IMR-90 (cell line): ENCODE measurements at regions not wholly inside any gene's neighbourhood (a gene's known extent, or its start where the extent isn't known, plus 50 kb on each side); places are given as distances from the start of the nearest gene placed in this dataset.

ENCODE experiments used
- ATAC-seq: fragments of 200-7000 bp; cut with Tn5 transposase; 2 replicates; pipeline ENCODE4 v1.9.1; 2020; ENCODE audit warnings: low read depth, mild to moderate bottlenecking, moderate library complexity
- BruUV-seq: library from RNA; stranded (reverse); fragments of 400-500 nt; replicated peaks from 2 replicates; lab custom pipeline; 2021; lab: Mats Ljungman, UMichigan
- CTCF ChIA-PET: fragments of 300-600 bp; formaldehyde crosslinking; extraction: SDS; loops from one replicate; lab custom pipeline; 2021; ENCODE audit warnings: antibody characterized with exemption; lab: Yijun Ruan, JAX
- POLR2A ChIA-PET: fragments of 300-600 bp; sonication (Branson Sonifier 250); formaldehyde crosslinking; loops from one replicate; lab custom pipeline; 2022; ENCODE audit warnings: antibody characterized with exemption; ENCODE audit not compliant: unreplicated experiment; lab: Charles Lee
- DNase-seq: peaks from one replicate; pipeline ENCODE4 v3.0.0; 2013
- H2AFZ ChIP-seq: replicated peaks from 2 replicates; pipeline ENCODE3; 2013; ENCODE audit warnings: low read length, mild to moderate bottlenecking; ENCODE audit not compliant: poor library complexity
- H2AK5ac ChIP-seq: 2 replicates; pipeline ENCODE4 v1.6.1; 2013; ENCODE audit warnings: low read depth, low read length, inconsistent platforms
- H2AK9ac ChIP-seq: replicated peaks from 2 replicates; pipeline ENCODE3; 2013; ENCODE audit warnings: mild to moderate bottlenecking, low read depth, low read length, moderate library complexity; ENCODE audit not compliant: poor library complexity
- H2BK120ac ChIP-seq: 2 replicates; pipeline ENCODE4 v1.6.1; 2013; ENCODE audit warnings: low read depth, low read length, inconsistent platforms
- H2BK15ac ChIP-seq: 3 replicates; pipeline ENCODE4 v1.6.1; 2013; ENCODE audit warnings: low read depth, low read length, inconsistent platforms
- H2BK20ac ChIP-seq: 2 replicates; pipeline ENCODE4 v1.6.1; 2013; ENCODE audit warnings: low read depth, mild to moderate bottlenecking, inconsistent platforms, low read length, moderate library complexity
- H2BK5ac ChIP-seq: 2 replicates; pipeline ENCODE4 v1.6.1; 2013; ENCODE audit warnings: mild to moderate bottlenecking, low read depth, low read length, inconsistent platforms; ENCODE audit not compliant: poor library complexity, severe bottlenecking
- H3K14ac ChIP-seq: replicated peaks from 2 replicates; pipeline ENCODE4 v1.6.1; 2013; ENCODE audit warnings: low read depth, low read length, inconsistent platforms
- H3K18ac ChIP-seq: 2 replicates; pipeline ENCODE4 v1.6.1; 2013; ENCODE audit warnings: low read depth, low read length, control low read depth
- H3K23ac ChIP-seq: 2 replicates; pipeline ENCODE4 v1.6.1; 2013; ENCODE audit warnings: low read depth, low read length, inconsistent platforms
- H3K27ac ChIP-seq: 2 replicates; pipeline ENCODE4 v1.5.1; 2013; ENCODE audit warnings: mild to moderate bottlenecking, control low read depth, low read length; ENCODE audit not compliant: insufficient read depth
- H3K27me3 ChIP-seq: 2 replicates; pipeline ENCODE4 v1.6.1; 2013; ENCODE audit warnings: low read length; ENCODE audit not compliant: control insufficient read depth, insufficient read depth
- H3K36me3 ChIP-seq: 2 replicates; pipeline ENCODE4 v1.6.1; 2013; ENCODE audit warnings: low read length, mixed read lengths; ENCODE audit not compliant: control insufficient read depth, insufficient read depth
- H3K4ac ChIP-seq: 2 replicates; pipeline ENCODE4 v1.6.1; 2013; ENCODE audit warnings: low read depth, low read length, inconsistent platforms
- H3K4me1 ChIP-seq: 2 replicates; pipeline ENCODE4 v1.6.1; 2013; ENCODE audit warnings: low read length, mixed read lengths; ENCODE audit not compliant: control insufficient read depth, insufficient read depth
- H3K4me2 ChIP-seq: 2 replicates; pipeline ENCODE4 v1.6.1; 2013; ENCODE audit warnings: low read depth, mild to moderate bottlenecking, control low read depth, low read length, moderate library complexity
- H3K4me3 ChIP-seq: 2 replicates; pipeline ENCODE4 v1.5.1; 2013; ENCODE audit warnings: low read depth, mild to moderate bottlenecking, control low read depth, low read length, moderate library complexity; ENCODE audit not compliant: insufficient read depth
- H3K56ac ChIP-seq: 2 replicates; pipeline ENCODE4 v1.6.1; 2013; ENCODE audit warnings: low read length, inconsistent platforms; ENCODE audit not compliant: insufficient read depth; ENCODE audit errors: extremely low read depth
- H3K79me1 ChIP-seq, 2 experiments: 2 replicates each; pipeline ENCODE4 v1.6.1; 2013; ENCODE audit warnings: low read length in 2 of 2, inconsistent platforms in 1 of 2, low read depth in 1 of 2
- H3K9ac ChIP-seq: 2 replicates; pipeline ENCODE4 v1.6.1; 2013; ENCODE audit warnings: low read depth, low read length, control low read depth
- H3K9me1 ChIP-seq: 2 replicates; pipeline ENCODE4 v1.6.1; 2013; ENCODE audit warnings: low read length, inconsistent platforms; ENCODE audit not compliant: insufficient read depth
- H3K9me3 ChIP-seq: 2 replicates; pipeline ENCODE4 v1.6.1; 2013; ENCODE audit warnings: low read length; ENCODE audit not compliant: control insufficient read depth, insufficient read depth
- H4K20me1 ChIP-seq: 2 replicates; pipeline ENCODE4 v1.6.1; 2013; ENCODE audit warnings: low read length, inconsistent platforms; ENCODE audit not compliant: insufficient read depth
- H4K5ac ChIP-seq: 2 replicates; pipeline ENCODE4 v1.6.1; 2013; ENCODE audit warnings: mild to moderate bottlenecking, low read depth, low read length, control low read depth
- H4K8ac ChIP-seq, 2 experiments: 2 replicates each; pipeline ENCODE4 v1.6.1; 2013; ENCODE audit warnings: low read depth in 2 of 2, low read length in 2 of 2, control low read depth in 1 of 2, inconsistent platforms in 1 of 2
- H4K91ac ChIP-seq: 2 replicates; pipeline ENCODE4 v1.6.1; 2013; ENCODE audit warnings: low read depth, low read length, inconsistent platforms; ENCODE audit not compliant: insufficient read depth
- CEBPB ChIP-seq: IDR thresholded peaks from 2 replicates; pipeline ENCODE4 v1.6.1; 2012; ENCODE audit warnings: low read depth, low read length, improper control_type of control experiment
- CHD1 ChIP-seq: IDR thresholded peaks from 2 replicates; pipeline ENCODE4 v1.6.1; 2012; ENCODE audit warnings: low read depth, low read length, improper control_type of control experiment
- FOS ChIP-seq: fragments of 150-350 bp; IDR thresholded peaks from 2 replicates; pipeline ENCODE4 v1.6.1; 2016; ENCODE audit warnings: low read depth, low read length
- MAFK ChIP-seq: IDR thresholded peaks from 2 replicates; pipeline ENCODE4 v1.6.1; 2012; ENCODE audit warnings: low read depth, low read length, improper control_type of control experiment
- MXI1 ChIP-seq: IDR thresholded peaks from 2 replicates; pipeline ENCODE4 v1.6.1; 2012; ENCODE audit warnings: low read depth, mild to moderate bottlenecking, low read length, moderate library complexity, borderline replicate concordance
- NFE2L2 ChIP-seq: fragments of 150-350 bp; IDR thresholded peaks from 2 replicates; pipeline ENCODE4 v1.6.1; 2016; ENCODE audit warnings: low read depth, mild to moderate bottlenecking, low read length
- WGBS, 2 experiments: methylation state at CpG; one replicate each; pipeline versions ENCODE4 v1.1.5 to v1.1.7; 2013; ENCODE audit warnings: missing lambda C conversion rate in 2 of 2; ENCODE audit not compliant: insufficient read length in 1 of 2; ENCODE audit errors: extremely low coverage in 2 of 2; 5-methylcytosine and 5-hydroxymethylcytosine counted together
- dilution Hi-C: fragments of 300-500 bp; cut with HindIII; formaldehyde crosslinking; loops from one replicate; pipeline ENCODE4 v1.14.3; 2018; ENCODE audit warnings: low sequenced_read_pairs; ENCODE audit not compliant: unreplicated experiment
- in situ Hi-C: fragments of 300-500 bp; cut with MboI; formaldehyde crosslinking; loops from 3 replicates; pipeline ENCODE4 v1.14.3; 2019; ENCODE audit warnings: low sequenced_read_pairs, inconsistent platforms, mixed read lengths
- intact Hi-C: fragments of 100-400 bp; cut with micrococcal nuclease; formaldehyde crosslinking; loops from 2 replicates; pipeline ENCODE4 v1.10.0; 2022
- TF ChIP-seq, protein P1 (sequence below): fragments of 150-350 bp; IDR thresholded peaks from 2 replicates; pipeline ENCODE4 v1.6.1; 2017; ENCODE audit warnings: mild to moderate bottlenecking, antibody characterized with exemption, low read length, low read depth

DNA sequence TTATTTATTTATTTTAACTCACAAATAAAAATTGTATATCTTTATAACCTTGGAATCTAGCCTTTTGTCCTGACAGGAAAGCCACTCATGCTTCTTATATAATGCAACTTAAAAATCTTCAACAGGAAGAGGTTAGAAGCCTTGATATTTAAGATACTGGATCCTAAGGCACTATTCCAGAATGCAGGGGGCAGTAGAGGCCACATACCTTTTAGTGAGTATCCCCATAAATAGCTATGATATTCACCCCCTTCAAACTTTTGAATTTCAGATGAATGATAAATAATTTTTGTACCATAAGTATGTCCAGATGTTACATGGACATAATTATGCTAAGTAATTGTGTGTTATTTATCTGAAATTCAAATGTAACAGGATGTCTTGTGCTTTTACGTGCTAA lies 592.7 kb upstream of the VRK2 start:
- Histone ChIP-seq H4K91ac (no peak overlapping the region), H4K20me1 (no peaks in the 10 kb centered on the region), H2BK120ac (no peak overlapping the region), H2BK20ac (no peak overlapping the region), H3K79me1 (no peaks in the 10 kb centered on the region), H3K27ac (no peak overlapping the region), H2BK5ac (no peak overlapping the region), H3K4me1 (no peaks in the 10 kb centered on the region), H2BK15ac (no peak overlapping the region), H3K14ac (no peak overlapping the region), H2AFZ (no peak overlapping the region), H3K9me1 (no peaks in the 10 kb centered on the region), H2AK9ac (no peak overlapping the region), H3K4me3 (no peak overlapping the region), H3K9me3 (0 out of 2 replicates have a peak, but pooled peaks cover under 1% of the 10 kb centered on the region), H3K23ac (no peak overlapping the region), H3K27me3 (no peaks in the 10 kb centered on the region), H3K9ac (no peak overlapping the region), H3K36me3 (no peaks in the 10 kb centered on the region), H2AK5ac (no peak overlapping the region), H3K56ac (no peak overlapping the region), H3K18ac (no peak overlapping the region), H3K4ac (no peak overlapping the region), H4K5ac (no peak overlapping the region), H3K4me2 (no peak overlapping the region), H4K8ac (no peak overlapping the region)
- intact Hi-C loops (no loop called here), dilution Hi-C loops (no loop called here), in situ Hi-C loops (no loop called here)
- no CpG with 5 or more reads among the region's 1 CpG for WGBS, 2 experiments
- ATAC-seq (no peak), DNase-seq (no peak)
- ChIA-PET POLR2A (no interaction called here), CTCF (no interaction called here)
- TF ChIP-seq CHD1 (no peak), NFE2L2 (no peak), MXI1 (no peak), MAFK (no peak), FOS (no peak), CEBPB (no peak)
- TF ChIP-seq, protein P1, sequence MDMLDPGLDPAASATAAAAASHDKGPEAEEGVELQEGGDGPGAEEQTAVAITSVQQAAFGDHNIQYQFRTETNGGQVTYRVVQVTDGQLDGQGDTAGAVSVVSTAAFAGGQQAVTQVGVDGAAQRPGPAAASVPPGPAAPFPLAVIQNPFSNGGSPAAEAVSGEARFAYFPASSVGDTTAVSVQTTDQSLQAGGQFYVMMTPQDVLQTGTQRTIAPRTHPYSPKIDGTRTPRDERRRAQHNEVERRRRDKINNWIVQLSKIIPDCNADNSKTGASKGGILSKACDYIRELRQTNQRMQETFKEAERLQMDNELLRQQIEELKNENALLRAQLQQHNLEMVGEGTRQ: no peak
- BruUV-seq: no TSS peak
